Kidney glomerular epithelial cell (primary cell): ENCODE measurements at regions not wholly inside any gene's neighbourhood (a gene's known extent, or its start where the extent isn't known, plus 50 kb on each side); places are given as distances from the start of the nearest gene placed in this dataset.

Source experiments
- DNase-seq: peaks from one replicate; lab custom pipeline; 2025; lab: John Stamatoyannopoulos, UW

GRCh38 chr12:94031763-94032162 is 116.6 kb upstream of the PLXNC1 start:
- DNase-seq: no peak

- DNase-seq: no peak
Observed at GRCh38 chr12:94032368-94032767, 116.0 kb upstream of the PLXNC1 start.

GRCh38 chr12:94033101-94033500 is 115.3 kb upstream of the PLXNC1 start:
- DNase-seq: no peak

- DNase-seq: no peak
Observed at GRCh38 chr12:94033784-94034183, 114.6 kb upstream of the PLXNC1 start.

GRCh38 chr12:94037444-94037843 is 110.9 kb upstream of the PLXNC1 start:
- no peak for DNase-seq

- DNase-seq: no peak
Observed at GRCh38 chr12:94038605-94039004, 109.8 kb upstream of the PLXNC1 start.

- DNase-seq: no peak
Observed at GRCh38 chr12:94039199-94039840, 109.1 kb upstream of the PLXNC1 start.

GRCh38 chr12:94039914-94040313 is 108.5 kb upstream of the PLXNC1 start:
- no peak for DNase-seq

GRCh38 chr12:94041850-94042249 is 106.5 kb upstream of the PLXNC1 start:
- DNase-seq: no peak

- no peak for DNase-seq
Observed at GRCh38 chr12:94042321-94042720, 106.1 kb upstream of the PLXNC1 start.

GRCh38 chr12:94046626-94047410 is 101.6 kb upstream of the PLXNC1 start:
- no peak for DNase-seq

- no peak for DNase-seq
Observed at GRCh38 chr12:94047781-94048567, 100.4 kb upstream of the PLXNC1 start.

GRCh38 chr12:94048757-94049156 is 99.6 kb upstream of the PLXNC1 start:
- no peak for DNase-seq

GRCh38 chr12:94049718-94050117 is 98.7 kb upstream of the PLXNC1 start:
- no peak for DNase-seq

- no peak for DNase-seq
Observed at GRCh38 chr12:94053676-94054075, 94.7 kb upstream of the PLXNC1 start.

GRCh38 chr12:94055528-94055927 is 92.8 kb upstream of the PLXNC1 start:
- no peak for DNase-seq

- no peak for DNase-seq
Observed at GRCh38 chr12:94056419-94057158, 91.8 kb upstream of the PLXNC1 start.

- no peak for DNase-seq
Observed at GRCh38 chr12:94057262-94058151, 90.9 kb upstream of the PLXNC1 start.

GRCh38 chr12:94059394-94060368 is 88.7 kb upstream of the PLXNC1 start:
- no peak for DNase-seq

GRCh38 chr12:94062194-94062593 is 86.2 kb upstream of the PLXNC1 start:
- no peak for DNase-seq
